Thyroid gland (tissue), 4 donors: ENCODE measurements at regions not wholly inside any gene's neighbourhood (a gene's known extent, or its start where the extent isn't known, plus 50 kb on each side); places are given as distances from the start of the nearest gene placed in this dataset.

Experiments
- POLR2A ChIP-seq, 2 donors: fragments of 450-650 bp; IDR thresholded peaks; one replicate each; pipeline ENCODE4 v1.6.1; 2017; ENCODE audit warnings: antibody characterized with exemption in 2 of 2, mild to moderate bottlenecking in 2 of 2, moderate library complexity in 1 of 2
- TF ChIP-seq, protein P1 (sequence below), 6 experiments: fragments of 200-600 bp in 3 of 6; fragments of 450-650 bp in 3 of 6; sonication (generic) in 3 of 6; IDR thresholded peaks; one replicate each; pipeline ENCODE4 v1.5.1; 2016 to 2019; ENCODE audit warnings: antibody characterized with exemption in 6 of 6, mild to moderate bottlenecking in 2 of 6, inconsistent platforms in 1 of 6, moderate library complexity in 1 of 6

DNA sequence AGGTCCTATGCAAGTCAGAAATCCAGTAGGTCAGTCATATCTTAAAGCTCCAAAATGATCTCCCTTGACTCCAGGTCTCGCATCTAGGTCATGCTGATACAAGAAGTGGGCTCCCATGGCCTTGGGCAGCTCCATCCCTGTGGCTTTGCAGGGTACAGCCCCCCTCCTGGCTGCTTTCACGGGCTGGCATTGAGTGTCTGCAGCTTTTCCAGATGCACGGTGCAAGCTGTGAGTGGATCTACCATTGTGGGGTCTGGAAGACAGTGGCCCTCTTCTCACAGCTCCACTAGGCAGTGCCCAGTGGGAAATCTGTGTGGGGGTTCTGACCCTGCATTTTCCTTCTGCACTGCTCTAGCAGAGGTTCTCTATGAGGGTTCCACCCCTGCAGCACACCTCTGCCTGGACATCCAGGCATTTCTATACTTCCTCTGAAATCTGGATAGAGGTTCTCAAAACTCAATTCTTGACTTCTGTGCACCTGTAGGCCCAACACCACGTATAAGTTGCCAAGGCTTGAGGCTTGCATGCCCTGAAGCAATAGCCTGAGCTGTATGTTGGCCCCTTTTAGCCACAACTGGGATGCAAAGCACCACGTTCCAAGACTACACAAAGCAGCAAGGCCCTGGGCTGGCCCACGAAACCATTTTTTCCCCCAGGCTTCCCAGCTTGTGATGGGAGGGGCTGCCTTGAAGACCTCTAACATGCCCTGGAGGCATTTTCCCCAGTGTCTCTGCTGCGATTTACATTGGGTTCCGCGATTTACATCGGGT, 472.7 kb downstream of the NPHP4 start:
- TF ChIP-seq, protein P1, sequence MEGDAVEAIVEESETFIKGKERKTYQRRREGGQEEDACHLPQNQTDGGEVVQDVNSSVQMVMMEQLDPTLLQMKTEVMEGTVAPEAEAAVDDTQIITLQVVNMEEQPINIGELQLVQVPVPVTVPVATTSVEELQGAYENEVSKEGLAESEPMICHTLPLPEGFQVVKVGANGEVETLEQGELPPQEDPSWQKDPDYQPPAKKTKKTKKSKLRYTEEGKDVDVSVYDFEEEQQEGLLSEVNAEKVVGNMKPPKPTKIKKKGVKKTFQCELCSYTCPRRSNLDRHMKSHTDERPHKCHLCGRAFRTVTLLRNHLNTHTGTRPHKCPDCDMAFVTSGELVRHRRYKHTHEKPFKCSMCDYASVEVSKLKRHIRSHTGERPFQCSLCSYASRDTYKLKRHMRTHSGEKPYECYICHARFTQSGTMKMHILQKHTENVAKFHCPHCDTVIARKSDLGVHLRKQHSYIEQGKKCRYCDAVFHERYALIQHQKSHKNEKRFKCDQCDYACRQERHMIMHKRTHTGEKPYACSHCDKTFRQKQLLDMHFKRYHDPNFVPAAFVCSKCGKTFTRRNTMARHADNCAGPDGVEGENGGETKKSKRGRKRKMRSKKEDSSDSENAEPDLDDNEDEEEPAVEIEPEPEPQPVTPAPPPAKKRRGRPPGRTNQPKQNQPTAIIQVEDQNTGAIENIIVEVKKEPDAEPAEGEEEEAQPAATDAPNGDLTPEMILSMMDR (IDR thresholded peaks at IDR 0.05) = no peak
- TF ChIP-seq POLR2A (IDR thresholded peaks at IDR 0.05) = no peak
